Panc1 (cell line): ENCODE measurements at regions not wholly inside any gene's neighbourhood (a gene's known extent, or its start where the extent isn't known, plus 50 kb on each side); places are given as distances from the start of the nearest gene placed in this dataset.

Experiments used
- ATAC-seq: fragments of 200-7000 bp; cut with Tn5 transposase; 2 replicates; pipeline ENCODE4 v1.9.1; 2020; ENCODE audit warnings: mild to moderate bottlenecking, moderate library complexity
- BruUV-seq: library from RNA; stranded (reverse); fragments of 400-500 nt; replicated peaks from 2 replicates; lab custom pipeline; 2021; lab: Mats Ljungman, UMichigan
- CTCF ChIA-PET: fragments of 300-600 bp; sonication (Branson Sonifier 250); formaldehyde crosslinking; loops from one replicate; lab custom pipeline; 2022; ENCODE audit warnings: antibody characterized with exemption; lab: Charles Lee
- POLR2A ChIA-PET: fragments of 300-600 bp; sonication (Branson Sonifier 250); formaldehyde crosslinking; loops from one replicate; lab custom pipeline; 2022; ENCODE audit warnings: antibody characterized with exemption; lab: Charles Lee
- DNase-seq: peaks from one replicate; pipeline ENCODE4 v3.0.0-alpha.2; 2010; ENCODE audit warnings: low read depth, low spot score
- H3K27ac ChIP-seq: 2 replicates; pipeline ENCODE4 v1.5.1; 2011; ENCODE audit warnings: mild to moderate bottlenecking, low read length, inconsistent platforms
- H3K27me3 ChIP-seq: fragments of 200-500 bp; sonication (Bioruptor generic); 2 replicates; pipeline ENCODE4 v1.6.0; 2014; ENCODE audit warnings: low read length, inconsistent platforms; ENCODE audit not compliant: control insufficient read depth, insufficient read depth
- H3K36me3 ChIP-seq: fragments of 200-500 bp; sonication (Bioruptor generic); 2 replicates; pipeline ENCODE4 v1.5.1; 2014; ENCODE audit warnings: inconsistent platforms, mild to moderate bottlenecking, low read length, moderate library complexity; ENCODE audit not compliant: control insufficient read depth, insufficient read depth
- H3K4me1 ChIP-seq: 2 replicates; pipeline ENCODE4 v1.5.1; 2011; ENCODE audit warnings: inconsistent platforms, mild to moderate bottlenecking, low read length, moderate library complexity; ENCODE audit not compliant: control insufficient read depth, insufficient read depth
- H3K4me3 ChIP-seq, 2 experiments: 2 replicates each; pipeline ENCODE4 v1.5.1; 2011 to 2012; ENCODE audit warnings: low read depth in 2 of 2, low read length in 2 of 2, mild to moderate bottlenecking in 2 of 2, inconsistent platforms in 1 of 2, moderate library complexity in 1 of 2
- H3K9me3 ChIP-seq: fragments of 200-500 bp; sonication (Bioruptor generic); 2 replicates; pipeline ENCODE4 v1.5.1; 2014; ENCODE audit warnings: low read depth, mild to moderate bottlenecking, inconsistent platforms, low read length, moderate library complexity; ENCODE audit not compliant: control insufficient read depth, insufficient read depth
- POLR2AphosphoS5 ChIP-seq: IDR thresholded peaks from 2 replicates; pipeline ENCODE4 v1.6.1; 2012; ENCODE audit warnings: mild to moderate bottlenecking, low read depth, low read length, moderate library complexity
- REST ChIP-seq, 2 experiments: IDR thresholded peaks; 2 replicates each; pipeline ENCODE4 v1.6.1; 2011 to 2012; ENCODE audit warnings: low read depth in 2 of 2, control low read depth in 1 of 2, low read length in 1 of 2, mild to moderate bottlenecking in 1 of 2, moderate library complexity in 1 of 2; ENCODE audit not compliant: insufficient read depth in 1 of 2
- SIN3A ChIP-seq: IDR thresholded peaks from 2 replicates; pipeline ENCODE4 v1.6.1; 2012; ENCODE audit warnings: low read depth, mild to moderate bottlenecking, low read length, moderate library complexity, borderline replicate concordance; ENCODE audit not compliant: insufficient read depth
- TCF7L2 ChIP-seq: IDR thresholded peaks from 2 replicates; pipeline ENCODE4 v1.6.1; 2011; ENCODE audit warnings: mild to moderate bottlenecking, low read depth, low read length, inconsistent platforms
- in situ Hi-C: cut with HindIII; loops from 2 replicates; pipeline ENCODE4 v1.10.0; 2016; ENCODE audit warnings: low sequenced_read_pairs, low pct_unique_long_range_greater_than_20kb
- intact Hi-C: fragments of 100-400 bp; cut with micrococcal nuclease; formaldehyde crosslinking; loops from one replicate; pipeline ENCODE4 v1.10.0; 2022; ENCODE audit not compliant: unreplicated experiment
- TF ChIP-seq, protein P1 (sequence below): fragments of 450-650 bp; IDR thresholded peaks from 2 replicates; pipeline ENCODE4 v1.5.1; 2017; ENCODE audit warnings: mild to moderate bottlenecking

DNA sequence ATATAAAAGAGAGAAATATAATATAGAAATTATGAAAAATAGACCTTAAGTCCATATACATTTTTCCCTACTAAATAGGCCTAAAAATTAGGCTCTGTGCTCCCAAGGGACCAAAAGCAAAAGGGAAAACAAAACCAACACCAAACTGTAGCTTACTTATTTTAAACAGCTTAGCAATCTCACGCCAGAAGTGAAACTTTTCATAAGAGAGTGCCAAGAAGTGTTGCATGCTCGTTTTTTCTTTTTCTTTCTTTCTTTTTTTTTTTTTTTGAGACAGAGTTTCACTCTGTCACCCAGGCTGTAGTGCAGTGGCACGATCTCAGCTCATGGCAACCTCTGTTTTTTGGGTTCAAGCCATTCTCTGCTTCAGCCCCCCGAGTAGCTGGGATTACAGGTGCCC lies 250.4 kb downstream of the TMA16 start:
- Histone ChIP-seq H3K36me3 (no peaks in the 10 kb centered on the region), H3K4me3 (no peak overlapping the region), H3K9me3 (no peaks in the 10 kb centered on the region), H3K27me3 (no peaks in the 10 kb centered on the region), H3K4me1 (no peaks in the 10 kb centered on the region), H3K27ac (no peak overlapping the region)
- DNase-seq (no peak), ATAC-seq (no peak)
- CTCF ChIA-PET = no interaction called here
- TF ChIP-seq SIN3A (no peak), POLR2AphosphoS5 (no peak), REST (IDR thresholded peaks at IDR 0.05; ENCODE audit: insufficient read depth in 1 of 2, low read depth in 2 of 2, low read length in 1 of 2) (no peak), TCF7L2 (no peak)
- TF ChIP-seq, protein P1, sequence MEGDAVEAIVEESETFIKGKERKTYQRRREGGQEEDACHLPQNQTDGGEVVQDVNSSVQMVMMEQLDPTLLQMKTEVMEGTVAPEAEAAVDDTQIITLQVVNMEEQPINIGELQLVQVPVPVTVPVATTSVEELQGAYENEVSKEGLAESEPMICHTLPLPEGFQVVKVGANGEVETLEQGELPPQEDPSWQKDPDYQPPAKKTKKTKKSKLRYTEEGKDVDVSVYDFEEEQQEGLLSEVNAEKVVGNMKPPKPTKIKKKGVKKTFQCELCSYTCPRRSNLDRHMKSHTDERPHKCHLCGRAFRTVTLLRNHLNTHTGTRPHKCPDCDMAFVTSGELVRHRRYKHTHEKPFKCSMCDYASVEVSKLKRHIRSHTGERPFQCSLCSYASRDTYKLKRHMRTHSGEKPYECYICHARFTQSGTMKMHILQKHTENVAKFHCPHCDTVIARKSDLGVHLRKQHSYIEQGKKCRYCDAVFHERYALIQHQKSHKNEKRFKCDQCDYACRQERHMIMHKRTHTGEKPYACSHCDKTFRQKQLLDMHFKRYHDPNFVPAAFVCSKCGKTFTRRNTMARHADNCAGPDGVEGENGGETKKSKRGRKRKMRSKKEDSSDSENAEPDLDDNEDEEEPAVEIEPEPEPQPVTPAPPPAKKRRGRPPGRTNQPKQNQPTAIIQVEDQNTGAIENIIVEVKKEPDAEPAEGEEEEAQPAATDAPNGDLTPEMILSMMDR = no peak
- POLR2A ChIA-PET = no interaction called here
- BruUV-seq = no TSS peak
- in situ Hi-C loops = no loop called here
- intact Hi-C loops = no loop called here

- Histone ChIP-seq H3K36me3 (no peaks in the 10 kb centered on the region), H3K27ac (no peak overlapping the region), H3K9me3 (no peaks in the 10 kb centered on the region), H3K4me3 (no peak overlapping the region), H3K4me1 (no peaks in the 10 kb centered on the region), H3K27me3 (no peaks in the 10 kb centered on the region)
- TF ChIP-seq POLR2AphosphoS5 (no peak), TCF7L2 (no peak), REST (IDR thresholded peaks at IDR 0.05; ENCODE audit: insufficient read depth in 1 of 2, low read depth in 2 of 2, low read length in 1 of 2) (no peak), SIN3A (no peak)
- TF ChIP-seq, protein P1 = no peak
- DNase-seq = no peak
- CTCF ChIA-PET = interaction anchor here (0.5 kb wide), 1 partner anchor 1020 kb away, joined by 4 read pairs; no protein-coding TSS in a partner anchor
- BruUV-seq = no TSS peak
- POLR2A ChIA-PET = no interaction called here
- ATAC-seq = no peak
- in situ Hi-C loops (no loop called here), intact Hi-C loops (no loop called here)
Measured at GRCh38 chr4:163747293-163747692, 252.8 kb downstream of the TMA16 start.
